ENCODE measurements at regions not wholly inside any gene's neighbourhood (a gene's known extent, or its start where the extent isn't known, plus 50 kb on each side); places are given as distances from the start of the nearest gene placed in this dataset.

- TF ChIP-seq, protein P1, sequence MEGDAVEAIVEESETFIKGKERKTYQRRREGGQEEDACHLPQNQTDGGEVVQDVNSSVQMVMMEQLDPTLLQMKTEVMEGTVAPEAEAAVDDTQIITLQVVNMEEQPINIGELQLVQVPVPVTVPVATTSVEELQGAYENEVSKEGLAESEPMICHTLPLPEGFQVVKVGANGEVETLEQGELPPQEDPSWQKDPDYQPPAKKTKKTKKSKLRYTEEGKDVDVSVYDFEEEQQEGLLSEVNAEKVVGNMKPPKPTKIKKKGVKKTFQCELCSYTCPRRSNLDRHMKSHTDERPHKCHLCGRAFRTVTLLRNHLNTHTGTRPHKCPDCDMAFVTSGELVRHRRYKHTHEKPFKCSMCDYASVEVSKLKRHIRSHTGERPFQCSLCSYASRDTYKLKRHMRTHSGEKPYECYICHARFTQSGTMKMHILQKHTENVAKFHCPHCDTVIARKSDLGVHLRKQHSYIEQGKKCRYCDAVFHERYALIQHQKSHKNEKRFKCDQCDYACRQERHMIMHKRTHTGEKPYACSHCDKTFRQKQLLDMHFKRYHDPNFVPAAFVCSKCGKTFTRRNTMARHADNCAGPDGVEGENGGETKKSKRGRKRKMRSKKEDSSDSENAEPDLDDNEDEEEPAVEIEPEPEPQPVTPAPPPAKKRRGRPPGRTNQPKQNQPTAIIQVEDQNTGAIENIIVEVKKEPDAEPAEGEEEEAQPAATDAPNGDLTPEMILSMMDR (conservative IDR thresholded peaks at IDR 0.05; ENCODE audit: low read length), result no peak
- no peak for DNase-seq (ENCODE audit: low read depth)
- no peak overlapping the region for H3K4me3 ChIP-seq (ENCODE audit: low read length)
Measured at GRCh38 chr18:78666666-78667335, 312.8 kb upstream of the SALL3 start.

GRCh38 chr18:78670778-78671391 is 308.7 kb upstream of the SALL3 start:
- TF ChIP-seq, protein P1 (conservative IDR thresholded peaks at IDR 0.05; ENCODE audit: low read length), result no peak
- DNase-seq (ENCODE audit: low read depth), result no peak
- H3K4me3 ChIP-seq (ENCODE audit: low read length), result no peak overlapping the region

- no peak for DNase-seq (ENCODE audit: low read depth)
- no peak overlapping the region for H3K4me3 ChIP-seq (ENCODE audit: low read length)
- TF ChIP-seq, protein P1 (conservative IDR thresholded peaks at IDR 0.05; ENCODE audit: low read length), result no peak
Measured at GRCh38 chr18:78671551-78671950, 308.1 kb upstream of the SALL3 start.

DNA sequence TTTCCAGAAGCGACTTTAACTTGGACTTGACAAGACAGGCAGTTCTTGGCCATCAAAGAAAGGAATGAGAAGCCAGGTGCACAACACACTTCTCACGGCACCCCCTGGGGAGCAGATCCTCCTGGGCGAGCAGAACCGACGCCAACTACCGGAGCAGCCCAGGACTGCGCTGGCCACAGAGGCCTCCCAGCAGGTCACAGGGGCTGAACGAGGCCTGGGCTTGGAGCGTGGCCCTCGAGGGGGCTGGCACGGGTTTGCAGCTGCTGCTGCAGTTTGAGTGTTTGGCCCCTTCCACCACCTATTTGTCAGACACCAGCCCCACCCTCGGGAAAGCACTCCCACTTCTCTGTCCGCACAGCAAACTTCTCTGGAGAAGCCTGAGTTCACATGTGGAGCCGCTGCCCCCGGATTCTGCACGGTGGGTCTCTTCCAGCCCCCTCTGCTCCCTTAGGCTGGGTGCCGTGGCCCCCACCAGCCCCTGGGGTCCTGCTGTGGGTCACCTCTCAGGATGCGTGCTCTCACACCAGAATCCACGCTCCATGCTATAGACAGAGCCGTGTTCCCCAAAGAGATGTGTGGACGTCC is 306.7 kb upstream of the SALL3 start:
- TF ChIP-seq, protein P1 (conservative IDR thresholded peaks at IDR 0.05; ENCODE audit: low read length), result no peak
- DNase-seq (ENCODE audit: low read depth), result no peak
- H3K4me3 ChIP-seq (ENCODE audit: low read length), result no peak overlapping the region

DNA sequence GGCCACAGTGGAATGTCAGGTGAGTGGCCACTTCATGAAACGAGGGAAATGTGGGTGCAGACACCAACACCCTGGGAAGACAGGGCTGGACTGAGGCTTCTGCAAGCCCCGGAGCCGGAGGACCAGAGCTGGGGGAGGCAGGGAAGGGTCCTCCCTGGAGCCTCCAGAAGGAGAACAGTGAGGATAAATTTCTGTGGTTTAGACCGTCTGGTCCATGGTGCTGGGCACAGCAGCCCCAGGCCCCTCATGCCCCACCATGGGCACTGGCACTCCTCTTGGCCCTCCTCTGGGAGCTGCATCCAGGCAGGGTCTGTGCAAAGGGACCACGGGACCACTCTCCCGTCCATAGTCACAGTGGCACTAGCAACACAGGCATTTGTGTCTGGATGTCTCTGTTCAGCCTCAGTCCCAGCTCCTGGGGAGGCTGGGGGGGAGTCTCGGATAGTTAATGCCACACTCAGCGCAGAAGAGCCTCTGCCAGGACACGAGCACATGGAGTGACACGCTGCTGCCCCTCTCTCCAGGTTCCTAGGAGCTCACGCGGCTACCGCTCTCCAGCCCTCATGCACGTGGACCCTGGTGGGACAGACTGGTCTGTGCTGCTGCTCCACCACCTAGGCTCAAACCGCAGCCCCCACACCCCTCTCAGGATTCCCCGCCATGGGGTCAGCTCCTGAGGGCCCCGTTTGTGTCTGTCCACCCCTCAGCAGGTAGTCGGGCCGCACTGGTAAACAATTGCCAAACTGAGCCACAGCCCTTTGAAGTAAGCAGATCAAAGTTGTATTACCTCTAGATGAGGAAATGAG is 305.9 kb upstream of the SALL3 start:
- no peak overlapping the region for H3K4me3 ChIP-seq (ENCODE audit: low read length)

DNA sequence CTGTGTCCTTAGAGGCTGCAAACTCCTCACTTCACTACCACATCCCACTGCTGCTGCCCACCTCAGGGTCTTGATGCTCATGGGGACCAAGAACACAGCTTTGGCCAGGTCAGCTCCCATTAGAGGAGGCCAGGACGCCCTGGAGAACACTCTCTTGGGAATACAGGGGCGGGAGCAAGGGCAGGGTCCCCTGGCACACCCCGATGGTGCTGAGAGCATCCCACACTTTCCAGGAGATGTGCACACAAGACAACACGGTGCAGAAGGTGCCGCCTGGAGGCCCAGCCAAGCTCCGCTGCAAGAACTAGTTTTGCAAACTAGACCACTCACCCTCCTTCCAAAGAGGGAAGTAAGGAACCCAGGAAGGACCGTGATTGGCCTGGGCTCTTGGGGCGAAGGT is 304.4 kb upstream of the SALL3 start:
- no peak for DNase-seq (ENCODE audit: low read depth)
- TF ChIP-seq, protein P1 (conservative IDR thresholded peaks at IDR 0.05; ENCODE audit: low read length), result no peak
- no peak overlapping the region for H3K4me3 ChIP-seq (ENCODE audit: low read length)

More for the DNA sequence above, 305.9 kb upstream of the SALL3 start:
- TF ChIP-seq, protein P1 (conservative IDR thresholded peaks at IDR 0.05; ENCODE audit: low read length), result no peak
- no peak for DNase-seq (ENCODE audit: low read depth)

Data from AG10803 (cell line).